ENCODE measurements at regions not wholly inside any gene's neighbourhood (a gene's known extent, or its start where the extent isn't known, plus 50 kb on each side); places are given as distances from the start of the nearest gene placed in this dataset.
"Not testable (repeated sequence)": the region's sequence is repeated elsewhere in the genome, so short reads cannot be mapped to it uniquely, and the experiment has no call there.

- intact Hi-C loops (cut with DNase I) = no loop called here
- H3K27ac ChIP-seq (ENCODE audit: low read depth in 1 of 2, low read length in 2 of 2) = no peak overlapping the region
- no peaks in the 10 kb centered on the region for H3K36me3 ChIP-seq (ENCODE audit: control insufficient read depth in 1 of 2, insufficient read depth in 2 of 2, low read length in 1 of 2)
- no peak for ATAC-seq (ENCODE audit: low FRiP score)
- no peak overlapping the region for H3K4me3 ChIP-seq (ENCODE audit: low read length in 2 of 2)
- H3K4me1 ChIP-seq (ENCODE audit: control insufficient read depth in 1 of 2, insufficient read depth in 2 of 2, low read length in 2 of 2) = no peaks in the 10 kb centered on the region
- DNase-seq = no peak
- 67 to 81% methylated on average over 6 of the region's 6 CpGs for WGBS, 2 donors
- H3K9me3 ChIP-seq (ENCODE audit: control insufficient read depth, low read length) = no peaks in the 10 kb centered on the region
- H3K27me3 ChIP-seq (ENCODE audit: control insufficient read depth in 1 of 2, insufficient read depth in 2 of 2, low read length in 1 of 2) = no peaks in the 10 kb centered on the region
Observed at GRCh38 chr6:68506911-68507310, 128.2 kb upstream of the ADGRB3 start.

- DNase-seq (no peak), ATAC-seq (ENCODE audit: low FRiP score) (no peak)
- H3K36me3 ChIP-seq (ENCODE audit: control insufficient read depth in 1 of 2, insufficient read depth in 2 of 2, low read length in 1 of 2) = no peaks in the 10 kb centered on the region
- intact Hi-C loops (cut with DNase I) = no loop called here
- no peaks in the 10 kb centered on the region for H3K27me3 ChIP-seq (ENCODE audit: control insufficient read depth in 1 of 2, insufficient read depth in 2 of 2, low read length in 1 of 2)
- no peaks in the 10 kb centered on the region for H3K4me1 ChIP-seq (ENCODE audit: control insufficient read depth in 1 of 2, insufficient read depth in 2 of 2, low read length in 2 of 2)
- H3K4me3 ChIP-seq (ENCODE audit: low read length in 2 of 2) = no peak overlapping the region
- no peak overlapping the region for H3K27ac ChIP-seq (ENCODE audit: low read depth in 1 of 2, low read length in 2 of 2)
- WGBS, 2 donors = 90 to 96% methylated on average over 1 of the region's 1 CpG
- no peaks in the 10 kb centered on the region for H3K9me3 ChIP-seq (ENCODE audit: control insufficient read depth, low read length)
Observed at GRCh38 chr6:68502946-68503345, 132.1 kb upstream of the ADGRB3 start.

DNA sequence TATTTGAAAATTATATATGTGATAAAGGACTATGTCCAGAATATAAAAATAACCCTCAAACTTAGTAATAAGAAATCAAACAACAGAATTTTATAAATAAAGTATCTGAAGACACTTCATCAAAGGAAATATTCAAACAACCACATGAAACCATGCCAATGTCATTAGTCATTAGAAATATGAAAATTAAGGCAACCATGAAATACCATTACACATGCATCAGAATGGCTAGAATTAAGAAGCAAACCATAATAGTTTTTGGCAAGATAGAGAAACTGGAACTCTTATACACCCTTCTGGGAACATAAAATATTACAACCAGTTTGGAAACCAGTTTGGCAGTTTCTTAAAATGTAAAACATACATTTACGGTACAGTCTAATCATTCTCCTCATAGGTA lies 137.2 kb upstream of the ADGRB3 start:
- DNase-seq = no peak
- Histone ChIP-seq H3K36me3 (ENCODE audit: control insufficient read depth in 1 of 2, insufficient read depth in 2 of 2, low read length in 1 of 2) (no peaks in the 10 kb centered on the region), H3K4me1 (ENCODE audit: control insufficient read depth in 1 of 2, insufficient read depth in 2 of 2, low read length in 2 of 2) (no peaks in the 10 kb centered on the region), H3K27ac (ENCODE audit: low read depth in 1 of 2, low read length in 2 of 2) (no peak overlapping the region), H3K4me3 (ENCODE audit: low read length in 2 of 2) (no peak overlapping the region), H3K27me3 (ENCODE audit: control insufficient read depth in 1 of 2, insufficient read depth in 2 of 2, low read length in 1 of 2) (no peaks in the 10 kb centered on the region), H3K9me3 (ENCODE audit: control insufficient read depth, low read length) (no peaks in the 10 kb centered on the region)
- WGBS, 2 donors = 78 to 79% methylated on average over 1 of the region's 1 CpG
- intact Hi-C loops (cut with DNase I) = no loop called here
- ATAC-seq (ENCODE audit: low FRiP score) = no peak

DNA sequence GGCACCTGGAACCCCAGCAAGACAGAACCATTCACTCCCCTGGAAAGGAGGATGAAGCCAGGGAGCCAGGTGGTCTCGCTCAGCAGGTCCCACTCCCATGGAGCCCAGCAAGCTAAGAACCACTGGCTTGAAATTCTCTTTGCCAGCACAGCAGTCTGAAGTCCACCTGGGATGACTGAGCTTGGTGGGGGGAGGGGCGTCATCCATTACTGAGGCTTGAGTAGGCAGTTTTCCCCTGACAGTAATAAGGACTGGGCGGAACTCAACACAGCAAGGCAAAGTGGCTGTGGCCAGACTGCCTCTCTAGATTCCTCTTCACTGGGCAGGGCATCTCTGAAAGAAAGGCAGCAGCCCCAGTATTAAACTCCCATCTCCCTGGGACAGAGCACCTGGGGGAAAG lies 140.2 kb upstream of the ADGRB3 start:
- H3K27ac ChIP-seq (ENCODE audit: low read depth in 1 of 2, low read length in 2 of 2); H3K4me3 ChIP-seq (ENCODE audit: low read length in 2 of 2); H3K4me1 ChIP-seq (ENCODE audit: control insufficient read depth in 1 of 2, insufficient read depth in 2 of 2, low read length in 2 of 2); H3K36me3 ChIP-seq (ENCODE audit: control insufficient read depth in 1 of 2, insufficient read depth in 2 of 2, low read length in 1 of 2); H3K9me3 ChIP-seq (ENCODE audit: control insufficient read depth, low read length); ATAC-seq (ENCODE audit: low FRiP score); H3K27me3 ChIP-seq (ENCODE audit: control insufficient read depth in 1 of 2, insufficient read depth in 2 of 2, low read length in 1 of 2); intact Hi-C loops (cut with DNase I); DNase-seq: not testable (repeated sequence)
- 88 to 90% methylated on average over 3 of the region's 3 CpGs for WGBS, 2 donors

- WGBS, 2 donors = 38 to 41% methylated on average over 2 of the region's 2 CpGs
- Histone ChIP-seq H3K27ac (ENCODE audit: low read depth in 1 of 2, low read length in 2 of 2) (no peak overlapping the region), H3K9me3 (ENCODE audit: control insufficient read depth, low read length) (no peaks in the 10 kb centered on the region), H3K4me1 (ENCODE audit: control insufficient read depth in 1 of 2, insufficient read depth in 2 of 2, low read length in 2 of 2) (no peaks in the 10 kb centered on the region), H3K4me3 (ENCODE audit: low read length in 2 of 2) (no peak overlapping the region), H3K36me3 (ENCODE audit: control insufficient read depth in 1 of 2, insufficient read depth in 2 of 2, low read length in 1 of 2) (no peaks in the 10 kb centered on the region), H3K27me3 (ENCODE audit: control insufficient read depth in 1 of 2, insufficient read depth in 2 of 2, low read length in 1 of 2) (no peaks in the 10 kb centered on the region)
- DNase-seq (no peak), ATAC-seq (ENCODE audit: low FRiP score) (no peak)
- intact Hi-C loops (cut with DNase I) = no loop called here
Observed at GRCh38 chr6:68476611-68477010, 158.5 kb upstream of the ADGRB3 start.

GRCh38 chr6:68473433-68474210 lies 161.5 kb upstream of the ADGRB3 start:
- Histone ChIP-seq H3K27me3 (ENCODE audit: control insufficient read depth in 1 of 2, insufficient read depth in 2 of 2, low read length in 1 of 2) (no peaks in the 10 kb centered on the region), H3K4me1 (ENCODE audit: control insufficient read depth in 1 of 2, insufficient read depth in 2 of 2, low read length in 2 of 2) (no peaks in the 10 kb centered on the region), H3K4me3 (ENCODE audit: low read length in 2 of 2) (no peak overlapping the region), H3K36me3 (ENCODE audit: control insufficient read depth in 1 of 2, insufficient read depth in 2 of 2, low read length in 1 of 2) (no peaks in the 10 kb centered on the region), H3K9me3 (ENCODE audit: control insufficient read depth, low read length) (no peaks in the 10 kb centered on the region), H3K27ac (ENCODE audit: low read depth in 1 of 2, low read length in 2 of 2) (no peak overlapping the region)
- ATAC-seq (ENCODE audit: low FRiP score) (no peak), DNase-seq (no peak)
- WGBS, 2 donors = 47 to 60% methylated on average over 5 of the region's 5 CpGs
- intact Hi-C loops (cut with DNase I) = no loop called here

- Histone ChIP-seq H3K27ac (ENCODE audit: low read depth in 1 of 2, low read length in 2 of 2) (no peak overlapping the region), H3K36me3 (ENCODE audit: control insufficient read depth in 1 of 2, insufficient read depth in 2 of 2, low read length in 1 of 2) (no peaks in the 10 kb centered on the region), H3K9me3 (ENCODE audit: control insufficient read depth, low read length) (no peaks in the 10 kb centered on the region), H3K4me1 (ENCODE audit: control insufficient read depth in 1 of 2, insufficient read depth in 2 of 2, low read length in 2 of 2) (no peaks in the 10 kb centered on the region), H3K4me3 (ENCODE audit: low read length in 2 of 2) (no peak overlapping the region), H3K27me3 (ENCODE audit: control insufficient read depth in 1 of 2, insufficient read depth in 2 of 2, low read length in 1 of 2) (no peaks in the 10 kb centered on the region)
- DNase-seq = no peak
- WGBS, 2 donors = 39 to 45% methylated on average over 4 of the region's 4 CpGs
- ATAC-seq (ENCODE audit: low FRiP score) = no peak
- intact Hi-C loops (cut with DNase I) = no loop called here
Observed at GRCh38 chr6:68468244-68468884, 166.7 kb upstream of the ADGRB3 start.

- Histone ChIP-seq H3K4me3 (ENCODE audit: low read length in 2 of 2) (no peak overlapping the region), H3K27me3 (ENCODE audit: control insufficient read depth in 1 of 2, insufficient read depth in 2 of 2, low read length in 1 of 2) (no peaks in the 10 kb centered on the region), H3K27ac (ENCODE audit: low read depth in 1 of 2, low read length in 2 of 2) (no peak overlapping the region), H3K9me3 (ENCODE audit: control insufficient read depth, low read length) (peaks cover 3% of the 10 kb centered on the region), H3K4me1 (ENCODE audit: control insufficient read depth in 1 of 2, insufficient read depth in 2 of 2, low read length in 2 of 2) (no peaks in the 10 kb centered on the region), H3K36me3 (ENCODE audit: control insufficient read depth in 1 of 2, insufficient read depth in 2 of 2, low read length in 1 of 2) (no peaks in the 10 kb centered on the region)
- 83 to 85% methylated on average over 3 of the region's 3 CpGs for WGBS, 2 donors
- DNase-seq = no peak
- ATAC-seq (ENCODE audit: low FRiP score) = no peak
- intact Hi-C loops (cut with DNase I) = no loop called here
Observed at GRCh38 chr6:68458447-68458846, 176.6 kb upstream of the ADGRB3 start.

DNA sequence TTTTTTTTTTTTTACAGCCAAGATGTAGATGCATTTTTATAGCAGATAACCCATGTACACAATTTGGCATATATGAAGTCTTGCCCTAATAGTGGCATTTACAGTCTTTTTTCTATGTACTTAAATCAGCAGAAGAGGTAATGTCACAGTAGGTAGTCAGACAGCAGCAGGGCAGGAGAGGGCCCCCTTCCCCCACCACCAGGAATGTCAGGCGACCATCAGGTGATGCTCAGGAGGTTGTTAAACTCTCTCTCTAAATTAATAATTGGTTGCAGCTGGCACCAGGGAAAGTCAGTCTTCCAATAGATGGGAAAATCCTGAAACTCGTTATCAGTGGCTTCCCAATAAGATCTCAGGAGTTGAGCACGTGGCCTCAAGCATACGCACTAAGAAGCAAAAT lies 188.0 kb upstream of the ADGRB3 start:
- intact Hi-C loops (cut with DNase I) = no loop called here
- Histone ChIP-seq H3K4me3 (ENCODE audit: low read length in 2 of 2) (no peak overlapping the region), H3K9me3 (ENCODE audit: control insufficient read depth, low read length) (no peaks in the 10 kb centered on the region), H3K27me3 (ENCODE audit: control insufficient read depth in 1 of 2, insufficient read depth in 2 of 2, low read length in 1 of 2) (no peaks in the 10 kb centered on the region), H3K27ac (ENCODE audit: low read depth in 1 of 2, low read length in 2 of 2) (no peak overlapping the region), H3K36me3 (ENCODE audit: control insufficient read depth in 1 of 2, insufficient read depth in 2 of 2, low read length in 1 of 2) (no peaks in the 10 kb centered on the region), H3K4me1 (ENCODE audit: control insufficient read depth in 1 of 2, insufficient read depth in 2 of 2, low read length in 2 of 2) (no peaks in the 10 kb centered on the region)
- DNase-seq (no peak), ATAC-seq (ENCODE audit: low FRiP score) (no peak)
- WGBS, 2 donors = 75% methylated on average over 4 of the region's 4 CpGs

Measured in aorta (tissue), 5 donors.